ENCODE measurements at regions not wholly inside any gene's neighbourhood (a gene's known extent, or its start where the extent isn't known, plus 50 kb on each side); places are given as distances from the start of the nearest gene placed in this dataset.

GRCh38 chr7:115799430-115799829 lies 231.1 kb downstream of the TFEC start:
- TF ChIP-seq CTCF (IDR thresholded peaks at IDR 0.05), result no peak
- TF ChIP-seq EZH2phosphoT487 (IDR thresholded peaks at IDR 0.05), result no peak
- TF ChIP-seq EZH2 (IDR thresholded peaks at IDR 0.05), result no peak
